Breast epithelium (tissue), 4 donors: ENCODE measurements at regions not wholly inside any gene's neighbourhood (a gene's known extent, or its start where the extent isn't known, plus 50 kb on each side); places are given as distances from the start of the nearest gene placed in this dataset.

Experiments used
- DNase-seq, 2 donors: peaks; one replicate each; pipeline ENCODE4 v3.0.0-alpha.2; 2019; ENCODE audit warnings: low spot score in 2 of 2
- H3K27ac ChIP-seq, 2 donors: fragments of 200-600 bp; sonication (generic) in 1 of 2; one replicate each; pipeline ENCODE4 v1.5.1; 2016 to 2019; ENCODE audit warnings: mild to moderate bottlenecking in 1 of 2
- H3K27me3 ChIP-seq, 2 donors: fragments of 200-600 bp; sonication (generic) in 1 of 2; one replicate each; pipeline versions ENCODE4 v1.5.1 to v1.6.0; 2017 to 2019; ENCODE audit warnings: control low read depth in 1 of 2, mild to moderate bottlenecking in 1 of 2
- H3K36me3 ChIP-seq: fragments of 200-600 bp; one replicate; pipeline ENCODE4 v1.5.1; 2019
- H3K4me1 ChIP-seq, 2 donors: fragments of 200-600 bp; sonication (generic); one replicate each; pipeline ENCODE4 v1.5.1; 2016 to 2019; ENCODE audit warnings: control low read depth in 1 of 2
- H3K4me3 ChIP-seq, 3 donors: fragments of 200-600 bp; sonication (generic); 1 replicate in 2 of 3; 2 replicates in 1 of 3; pipeline ENCODE4 v1.5.1; 2016 to 2019; ENCODE audit warnings: mild to moderate bottlenecking in 3 of 3, moderate library complexity in 2 of 3
- H3K9me3 ChIP-seq, 2 donors: fragments of 200-600 bp; sonication (generic) in 1 of 2; one replicate each; pipeline ENCODE4 v1.5.1; 2016 to 2019; ENCODE audit warnings: control low read depth in 1 of 2
- CTCF ChIP-seq, 3 donors: fragments of 450-650 bp; IDR thresholded peaks; one replicate each; pipeline ENCODE4 v1.5.1; 2016 to 2017; ENCODE audit warnings: antibody characterized with exemption in 3 of 3, mild to moderate bottlenecking in 3 of 3, moderate library complexity in 3 of 3
- POLR2A ChIP-seq: fragments of 450-650 bp; IDR thresholded peaks from one replicate; pipeline ENCODE4 v1.6.1; 2016; ENCODE audit warnings: antibody characterized with exemption, mild to moderate bottlenecking, moderate library complexity
- POLR2AphosphoS5 ChIP-seq, 3 donors: sonication (generic); formaldehyde crosslinking; IDR thresholded peaks; one replicate each; pipeline ENCODE4 v1.6.1; 2017; ENCODE audit warnings: antibody characterized with exemption in 3 of 3
- intact Hi-C: fragments of 100-400 bp; cut with DNase I; formaldehyde crosslinking; loops from one replicate; pipeline ENCODE4 v1.15.1; 2023; ENCODE audit warnings: low total_unique reads

- Histone ChIP-seq H3K27me3 (no peaks in the 10 kb centered on the region), H3K9me3 (no peaks in the 10 kb centered on the region), H3K4me1 (no peaks in the 10 kb centered on the region), H3K4me3 (no peak overlapping the region), H3K36me3 (no peaks in the 10 kb centered on the region), H3K27ac (no peak overlapping the region)
- intact Hi-C loops, result no loop called here
- DNase-seq, result no peak
- TF ChIP-seq CTCF (IDR thresholded peaks at IDR 0.05), result no peak
- no peak for TF ChIP-seq POLR2A
- TF ChIP-seq POLR2AphosphoS5 (IDR thresholded peaks at IDR 0.05), result no peak
Measured at GRCh38 chr7:13159003-13159402, 471.6 kb downstream of the ARL4A start.

GRCh38 chr7:13159467-13160184, 472.2 kb downstream of the ARL4A start:
- Histone ChIP-seq H3K27me3 (no peaks in the 10 kb centered on the region), H3K27ac (no peak overlapping the region), H3K4me3 (no peak overlapping the region), H3K4me1 (no peaks in the 10 kb centered on the region), H3K36me3 (no peaks in the 10 kb centered on the region), H3K9me3 (no peaks in the 10 kb centered on the region)
- TF ChIP-seq POLR2AphosphoS5 (IDR thresholded peaks at IDR 0.05), result no peak
- TF ChIP-seq CTCF (IDR thresholded peaks at IDR 0.05), result no peak
- no peak for TF ChIP-seq POLR2A
- DNase-seq, result no peak
- intact Hi-C loops, result no loop called here

- DNase-seq, result no peak
- no peak overlapping the region for H3K4me3 ChIP-seq
- no peaks in the 10 kb centered on the region for H3K9me3 ChIP-seq
- H3K27me3 ChIP-seq, result no peaks in the 10 kb centered on the region
- no peak for TF ChIP-seq CTCF (IDR thresholded peaks at IDR 0.05)
- H3K36me3 ChIP-seq, result no peaks in the 10 kb centered on the region
- H3K4me1 ChIP-seq, result no peaks in the 10 kb centered on the region
- H3K27ac ChIP-seq, result no peak overlapping the region
- intact Hi-C loops, result no loop called here
Measured at GRCh38 chr7:13161125-13161524, 473.7 kb downstream of the ARL4A start.

- Histone ChIP-seq H3K36me3 (no peaks in the 10 kb centered on the region), H3K27me3 (no peaks in the 10 kb centered on the region), H3K4me3 (no peak overlapping the region), H3K9me3 (no peaks in the 10 kb centered on the region), H3K27ac (no peak overlapping the region), H3K4me1 (no peaks in the 10 kb centered on the region)
- TF ChIP-seq CTCF (IDR thresholded peaks at IDR 0.05), result no peak
- no peak for DNase-seq
- intact Hi-C loops, result no loop called here
Measured at GRCh38 chr7:13165854-13166253, 478.4 kb downstream of the ARL4A start.

- Histone ChIP-seq H3K27me3 (no peaks in the 10 kb centered on the region), H3K4me3 (no peak overlapping the region), H3K36me3 (no peaks in the 10 kb centered on the region), H3K4me1 (no peaks in the 10 kb centered on the region), H3K9me3 (no peaks in the 10 kb centered on the region), H3K27ac (no peak overlapping the region)
- TF ChIP-seq POLR2AphosphoS5 (IDR thresholded peaks at IDR 0.05) (no peak), CTCF (IDR thresholded peaks at IDR 0.05) (no peak), POLR2A (no peak)
- no peak for DNase-seq
- intact Hi-C loops, result no loop called here
Measured at GRCh38 chr7:13166801-13167200, 479.4 kb downstream of the ARL4A start.
